ENCODE measurements at regions not wholly inside any gene's neighbourhood (a gene's known extent, or its start where the extent isn't known, plus 50 kb on each side); places are given as distances from the start of the nearest gene placed in this dataset.

DNA sequence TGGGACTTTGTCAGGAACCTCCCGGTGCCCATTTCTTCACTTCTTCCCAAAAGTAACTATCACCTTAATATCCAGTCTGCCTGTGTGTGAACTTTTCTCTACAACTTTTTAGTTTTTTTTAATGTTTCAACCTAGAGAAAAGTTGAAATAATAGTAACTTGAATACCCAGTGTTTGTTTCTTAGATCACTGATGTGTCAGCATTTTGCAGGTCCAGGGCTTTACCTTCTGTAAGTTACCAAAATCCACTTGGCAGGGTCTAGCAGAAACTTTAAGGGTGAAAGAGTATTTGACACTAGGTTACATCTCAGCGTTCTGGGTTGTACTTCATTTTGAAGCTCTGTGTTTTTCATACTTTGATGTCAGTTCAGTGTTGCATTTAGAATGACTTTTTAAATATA lies 372.7 kb downstream of the ARL4A start:
- H3K27me3 ChIP-seq (ENCODE audit: control insufficient read depth in 2 of 2, insufficient read depth in 2 of 2, low read length in 2 of 2): no peaks in the 10 kb centered on the region
- no peaks in the 10 kb centered on the region for H3K36me3 ChIP-seq (ENCODE audit: control insufficient read depth in 2 of 2, extremely low read depth in 1 of 2, insufficient read depth in 2 of 2, low read length in 2 of 2)
- H3K4me3 ChIP-seq (replicated peaks in 1 of 3; ENCODE audit: insufficient read depth in 1 of 3, low read depth in 1 of 3, low read length in 3 of 3): no peak overlapping the region
- no peak for DNase-seq (ENCODE audit: low read depth, low spot score)
- no peak overlapping the region for H3K9ac ChIP-seq (replicated peaks; ENCODE audit: extremely low read depth, insufficient read depth, low read length)
- POLR2A ChIA-PET: no interaction called here
- dilution Hi-C loops (cut with MboI; ENCODE audit: extremely low pct_ligation_motif_present, low sequenced_read_pairs): no loop called here
- no peaks in the 10 kb centered on the region for H3K9me1 ChIP-seq (replicated peaks; ENCODE audit: control insufficient read depth, extremely low read depth, insufficient read depth, low read length)
- H3K9me3 ChIP-seq (replicated peaks; ENCODE audit: control insufficient read depth, insufficient read depth, low read length): no peaks in the 10 kb centered on the region
- BruUV-seq (replicated peaks): no TSS peak
- H3K4me2 ChIP-seq (ENCODE audit: insufficient read depth, low read length): no peak overlapping the region
- CTCF ChIA-PET: interaction anchor here (1.6 kb wide), 1 partner anchor 373 kb away, joined by 4 read pairs; no protein-coding TSS in a partner anchor
- TF ChIP-seq, protein P1, sequence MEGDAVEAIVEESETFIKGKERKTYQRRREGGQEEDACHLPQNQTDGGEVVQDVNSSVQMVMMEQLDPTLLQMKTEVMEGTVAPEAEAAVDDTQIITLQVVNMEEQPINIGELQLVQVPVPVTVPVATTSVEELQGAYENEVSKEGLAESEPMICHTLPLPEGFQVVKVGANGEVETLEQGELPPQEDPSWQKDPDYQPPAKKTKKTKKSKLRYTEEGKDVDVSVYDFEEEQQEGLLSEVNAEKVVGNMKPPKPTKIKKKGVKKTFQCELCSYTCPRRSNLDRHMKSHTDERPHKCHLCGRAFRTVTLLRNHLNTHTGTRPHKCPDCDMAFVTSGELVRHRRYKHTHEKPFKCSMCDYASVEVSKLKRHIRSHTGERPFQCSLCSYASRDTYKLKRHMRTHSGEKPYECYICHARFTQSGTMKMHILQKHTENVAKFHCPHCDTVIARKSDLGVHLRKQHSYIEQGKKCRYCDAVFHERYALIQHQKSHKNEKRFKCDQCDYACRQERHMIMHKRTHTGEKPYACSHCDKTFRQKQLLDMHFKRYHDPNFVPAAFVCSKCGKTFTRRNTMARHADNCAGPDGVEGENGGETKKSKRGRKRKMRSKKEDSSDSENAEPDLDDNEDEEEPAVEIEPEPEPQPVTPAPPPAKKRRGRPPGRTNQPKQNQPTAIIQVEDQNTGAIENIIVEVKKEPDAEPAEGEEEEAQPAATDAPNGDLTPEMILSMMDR (IDR thresholded peaks at IDR 0.05; ENCODE audit: extremely low read depth in 1 of 2, insufficient read depth in 1 of 2, low read depth in 1 of 2, low read length in 2 of 2): no peak
- TF ChIP-seq GATA2 (IDR thresholded peaks at IDR 0.05; ENCODE audit: insufficient read depth, insufficient read length, low read depth, low read length): no peak
- no peak for TF ChIP-seq FOS (IDR thresholded peaks at IDR 0.05; ENCODE audit: borderline replicate concordance, insufficient read depth, low read length)
- no peak for TF ChIP-seq MYC (IDR thresholded peaks at IDR 0.05; ENCODE audit: low read depth, low read length)
- TF ChIP-seq, protein P2, sequence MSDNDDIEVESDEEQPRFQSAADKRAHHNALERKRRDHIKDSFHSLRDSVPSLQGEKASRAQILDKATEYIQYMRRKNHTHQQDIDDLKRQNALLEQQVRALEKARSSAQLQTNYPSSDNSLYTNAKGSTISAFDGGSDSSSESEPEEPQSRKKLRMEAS (IDR thresholded peaks at IDR 0.05; ENCODE audit: insufficient read depth, insufficient read length): no peak
- no peak for TF ChIP-seq JUN (IDR thresholded peaks at IDR 0.05; ENCODE audit: borderline replicate concordance, insufficient read depth, insufficient read length, low read depth)
- no peak for TF ChIP-seq POLR2AphosphoS5 (IDR thresholded peaks at IDR 0.05; ENCODE audit: insufficient read depth, low read depth, low read length)
- TF ChIP-seq EZH2 (IDR thresholded peaks at IDR 0.05; ENCODE audit: borderline replicate concordance, low read depth, low read length, severe bottlenecking): no peak
- TF ChIP-seq POLR2A (IDR thresholded peaks at IDR 0.05; ENCODE audit: low read depth, low read length): no peak
- H3K4me1 ChIP-seq (ENCODE audit: control insufficient read depth, extremely low read depth, insufficient read depth, low read length): peaks cover 13% of the 10 kb centered on the region
- intact Hi-C loops (cut with micrococcal nuclease): no loop called here
- no peaks in the 10 kb centered on the region for H4K20me1 ChIP-seq (replicated peaks; ENCODE audit: control insufficient read depth, extremely low read depth, insufficient read depth, low read length)
- FAIRE-seq: no peak
- H2AFZ ChIP-seq (ENCODE audit: low read depth, low read length): no peak overlapping the region
- no peak overlapping the region for H3K27ac ChIP-seq (ENCODE audit: insufficient read depth, low read depth, low read length)
- no peaks in the 10 kb centered on the region for H3K79me2 ChIP-seq (ENCODE audit: control insufficient read depth, insufficient read depth, low read length)

Data from endothelial cell of umbilical vein (primary cell).